HG03457 (cell line): ENCODE measurements at regions not wholly inside any gene's neighbourhood (a gene's known extent, or its start where the extent isn't known, plus 50 kb on each side); places are given as distances from the start of the nearest gene placed in this dataset.
"Not testable (repeated sequence)": the region's sequence is repeated elsewhere in the genome, so short reads cannot be mapped to it uniquely, and the experiment has no call there.

ENCODE experiments used
- ATAC-seq: cut with Tn5 transposase; IDR thresholded peaks from one replicate; pipeline ENCODE4 v1.9.1; 2021; ENCODE audit warnings: moderate number of reproducible peaks; ENCODE audit not compliant: unreplicated experiment

GRCh38 chr12:60185060-60185459 lies 589.2 kb downstream of the SLC16A7 start:
- no peak for ATAC-seq

DNA sequence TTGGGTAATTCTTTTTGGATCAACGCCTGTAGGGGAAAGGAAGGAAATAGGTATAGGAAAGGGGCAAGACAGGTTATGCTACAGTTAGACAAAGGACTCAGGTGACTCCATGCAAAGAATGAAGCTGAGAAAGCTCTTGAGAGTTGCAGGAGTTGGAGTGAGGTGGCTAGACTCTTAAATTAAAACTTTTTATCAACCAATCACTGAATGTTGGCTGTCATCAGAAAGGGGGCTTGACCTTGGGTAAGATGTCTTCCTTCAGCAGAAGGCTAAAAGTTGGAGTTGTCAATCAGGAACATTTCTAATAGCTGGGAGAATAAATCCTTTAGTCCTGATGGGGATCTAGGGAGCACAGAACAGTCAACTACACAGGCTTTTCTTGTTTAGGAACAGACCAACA lies 595.4 kb downstream of the SLC16A7 start:
- ATAC-seq, result no peak

DNA sequence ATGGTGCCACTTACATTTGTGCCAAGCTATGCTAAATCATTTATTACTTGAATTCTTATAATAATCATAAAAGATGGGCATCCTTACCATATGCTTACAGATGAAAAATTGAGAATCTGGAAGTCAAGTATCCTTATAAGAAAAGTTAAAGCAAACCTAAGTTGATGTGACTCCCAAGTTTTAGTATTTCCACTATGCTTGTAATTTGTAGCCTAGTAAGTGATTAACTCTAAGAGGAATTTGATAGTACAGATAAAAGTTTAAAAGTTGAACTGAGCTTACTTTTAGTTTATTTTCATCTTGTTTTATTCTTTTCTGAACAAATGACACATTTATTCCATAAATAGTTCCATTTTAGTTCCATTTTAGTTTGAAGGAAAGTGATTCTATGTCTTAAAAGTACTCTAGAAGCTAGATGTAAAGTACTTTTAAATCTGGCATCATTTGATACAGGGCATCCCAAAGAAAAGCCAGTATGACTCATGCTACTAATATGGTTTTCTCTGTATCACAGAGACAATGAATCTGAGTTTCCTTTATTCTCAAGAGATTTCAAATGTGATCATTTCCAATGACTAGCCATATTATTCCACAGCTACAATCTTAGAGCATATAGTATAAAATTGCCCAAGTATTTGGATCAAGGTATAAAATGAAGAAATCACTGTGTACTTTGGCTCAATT lies 596.0 kb downstream of the SLC16A7 start:
- ATAC-seq, result no peak

DNA sequence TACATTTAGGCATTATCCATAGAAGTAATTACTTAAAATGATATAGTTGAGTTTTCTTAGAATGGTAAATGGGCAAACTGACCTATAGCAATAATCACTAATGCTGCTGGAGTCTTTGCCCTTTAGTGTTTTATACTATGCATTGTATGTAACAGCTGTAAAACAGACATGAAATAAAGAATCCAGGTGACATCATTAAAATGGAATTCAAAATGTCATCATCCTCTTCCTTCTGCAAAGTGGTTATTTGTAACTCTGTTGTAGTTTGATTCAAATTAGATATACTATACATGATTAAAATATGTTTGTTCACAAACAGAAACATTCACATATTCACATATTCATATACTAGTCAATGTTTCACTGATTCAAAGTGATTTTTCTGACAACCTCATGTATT lies 598.8 kb downstream of the SLC16A7 start:
- ATAC-seq, result no peak

DNA sequence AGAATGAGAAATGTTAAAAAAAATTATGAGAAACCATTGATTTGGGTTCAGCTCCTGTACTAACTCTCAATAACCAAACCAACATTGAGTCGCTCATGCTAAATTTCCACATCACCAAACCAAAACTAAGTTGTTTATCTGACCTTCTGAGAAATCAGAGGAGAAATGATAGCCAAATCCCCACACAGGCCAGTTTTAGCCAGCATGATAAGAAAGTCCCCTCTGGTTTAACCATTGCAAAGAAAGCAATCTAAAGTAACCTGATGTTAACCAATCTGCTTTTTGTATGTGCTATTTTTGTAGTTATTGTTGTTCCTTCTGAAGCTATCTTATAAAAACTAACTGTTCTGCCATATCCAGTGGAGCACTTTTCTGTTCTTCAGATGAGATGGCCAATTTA lies 599.7 kb downstream of the SLC16A7 start:
- ATAC-seq, result no peak

GRCh38 chr12:60196366-60196765 lies 600.5 kb downstream of the SLC16A7 start:
- no peak for ATAC-seq

DNA sequence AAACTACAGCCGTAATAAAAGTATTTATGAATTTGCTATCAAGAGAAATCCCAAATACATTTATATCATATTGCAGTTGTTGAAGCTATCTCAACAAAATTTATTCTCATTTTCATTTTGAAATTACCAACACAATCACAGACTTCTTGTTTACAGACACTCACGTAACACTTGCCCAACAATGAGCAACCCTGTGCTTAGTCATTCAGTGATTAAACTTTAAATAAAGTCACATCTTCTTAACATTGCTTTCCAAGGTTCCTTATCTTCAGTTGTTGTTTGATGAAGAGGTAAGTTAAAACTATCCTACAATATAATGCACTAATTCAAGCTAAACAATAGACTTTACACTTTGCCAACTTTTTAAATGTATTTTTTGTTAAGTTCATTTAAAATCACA lies 601.8 kb downstream of the SLC16A7 start:
- ATAC-seq, result no peak

GRCh38 chr12:60201891-60202290 lies 606.1 kb downstream of the SLC16A7 start:
- ATAC-seq, result no peak

- no peak for ATAC-seq
Observed at GRCh38 chr12:60205500-60205899, 609.7 kb downstream of the SLC16A7 start.

GRCh38 chr12:60209521-60209920 lies 613.7 kb downstream of the SLC16A7 start:
- ATAC-seq, result no peak

GRCh38 chr12:60209933-60210332 lies 614.1 kb downstream of the SLC16A7 start:
- ATAC-seq, result no peak

DNA sequence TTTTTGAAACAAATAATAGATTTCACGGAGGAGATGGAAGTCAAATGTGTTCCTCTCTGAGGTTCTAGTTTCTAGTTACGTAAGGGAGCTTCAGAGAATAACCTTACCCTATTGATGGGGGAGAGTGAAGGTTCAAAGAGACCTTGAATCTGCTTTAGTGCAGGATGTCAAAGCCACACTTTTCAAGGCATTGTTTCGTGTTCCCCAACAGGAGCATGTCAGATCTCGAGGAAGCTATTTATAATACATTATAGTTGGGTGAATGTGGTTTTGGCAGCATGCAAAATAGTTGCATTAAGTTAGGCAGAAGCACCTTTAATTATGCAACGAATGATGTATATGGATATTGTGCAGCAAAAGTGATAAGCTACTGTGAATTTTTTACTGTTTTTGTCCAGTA lies 614.9 kb downstream of the SLC16A7 start:
- no peak for ATAC-seq

GRCh38 chr12:60211244-60211643 lies 615.4 kb downstream of the SLC16A7 start:
- no peak for ATAC-seq

DNA sequence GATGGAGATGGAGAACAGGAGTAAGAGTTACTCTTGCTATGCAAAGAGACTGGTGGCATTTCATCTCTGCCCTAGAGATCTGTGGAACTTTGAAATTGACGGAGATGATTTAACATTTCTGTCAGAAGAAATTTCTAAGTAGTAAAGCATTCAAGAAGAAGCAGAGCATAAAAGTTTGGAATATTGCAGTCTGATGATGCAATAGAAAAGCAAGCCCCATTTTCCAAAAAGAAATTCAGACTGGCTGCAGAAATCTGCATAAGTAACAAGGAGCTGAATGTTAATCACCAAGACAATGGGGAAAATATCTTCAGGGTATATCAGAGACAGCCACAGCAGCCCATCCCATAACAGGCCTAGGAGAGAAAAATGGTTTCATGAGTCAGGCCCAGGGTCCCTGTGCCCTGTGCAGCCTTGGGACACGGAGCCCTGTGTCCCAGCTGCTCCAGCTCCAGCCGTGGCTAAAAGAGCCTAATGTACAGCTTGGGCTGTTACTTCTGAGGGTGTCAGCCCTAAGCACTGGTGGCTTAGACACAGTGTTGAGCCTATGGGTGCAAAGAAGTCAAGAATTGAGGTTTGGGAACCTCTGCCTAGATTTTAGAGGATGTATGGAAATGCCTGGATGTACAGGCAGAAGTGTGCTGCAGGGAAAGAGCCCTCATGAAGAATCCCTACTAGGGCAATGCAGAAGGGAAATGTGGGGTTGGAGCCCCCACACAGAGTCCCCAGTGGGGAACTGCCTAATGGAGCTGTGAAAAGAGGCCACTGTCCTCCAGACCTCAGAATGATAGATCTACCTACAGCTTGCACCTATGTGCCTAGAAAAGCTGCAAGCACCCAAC lies 616.6 kb downstream of the SLC16A7 start:
- no peak for ATAC-seq

DNA sequence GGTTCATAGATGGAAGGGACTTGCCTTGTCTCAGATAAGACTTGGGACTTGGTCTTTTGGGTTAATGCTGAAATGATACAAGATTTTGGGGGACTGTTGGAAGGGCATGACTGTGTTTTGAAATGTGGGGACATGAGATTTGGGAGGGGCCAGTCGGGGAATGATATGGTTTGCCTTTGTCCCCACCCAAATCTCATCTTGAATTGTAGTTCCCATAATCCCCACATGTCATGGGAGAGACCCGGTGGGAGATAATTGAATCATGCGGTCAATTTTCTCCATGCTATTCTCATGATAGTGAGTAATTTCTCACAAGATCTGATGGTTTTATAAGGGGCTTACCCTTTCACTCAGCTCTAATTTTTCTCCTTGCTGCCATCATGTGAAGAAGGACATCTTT lies 617.4 kb downstream of the SLC16A7 start:
- ATAC-seq, result not testable (repeated sequence)

DNA sequence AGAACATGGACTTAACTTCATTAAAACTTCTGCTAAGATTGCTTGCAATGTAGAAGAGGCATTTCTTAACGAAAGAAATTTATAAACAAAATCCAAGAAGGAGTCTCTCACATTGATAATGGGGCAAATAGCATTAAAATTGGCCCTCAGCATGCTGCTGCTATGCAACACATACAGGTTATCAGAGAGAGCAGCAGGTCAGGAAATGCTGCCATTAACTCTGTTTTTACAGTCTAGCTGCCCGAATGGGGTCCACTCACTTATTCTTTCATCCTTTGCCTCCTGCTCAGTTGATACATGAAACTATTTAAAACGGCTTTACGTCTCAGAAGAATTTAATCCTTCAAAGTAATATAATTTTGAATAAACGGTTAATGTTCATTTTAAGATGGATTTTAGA lies 620.4 kb downstream of the SLC16A7 start:
- ATAC-seq, result no peak

DNA sequence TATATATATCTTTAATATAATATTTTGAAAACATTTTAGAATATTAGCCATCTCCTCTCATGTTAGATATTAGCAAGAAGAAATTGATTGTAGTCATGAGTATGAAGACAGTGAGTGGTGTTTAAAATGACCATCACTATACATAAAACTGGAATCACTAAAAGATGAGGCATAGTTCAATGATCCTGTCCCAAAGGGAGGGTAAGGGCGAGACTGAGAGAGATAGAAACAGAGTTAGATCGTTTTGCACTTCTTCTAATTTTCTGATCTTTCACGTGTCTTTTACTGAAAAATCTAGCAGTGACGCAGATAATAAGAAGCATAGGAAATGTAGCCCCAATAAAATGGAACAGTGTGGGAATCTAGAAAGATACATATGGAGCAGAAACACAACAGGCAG lies 627.4 kb downstream of the SLC16A7 start:
- ATAC-seq, result no peak

GRCh38 chr12:60225216-60226000 lies 629.6 kb downstream of the SLC16A7 start:
- ATAC-seq, result no peak

DNA sequence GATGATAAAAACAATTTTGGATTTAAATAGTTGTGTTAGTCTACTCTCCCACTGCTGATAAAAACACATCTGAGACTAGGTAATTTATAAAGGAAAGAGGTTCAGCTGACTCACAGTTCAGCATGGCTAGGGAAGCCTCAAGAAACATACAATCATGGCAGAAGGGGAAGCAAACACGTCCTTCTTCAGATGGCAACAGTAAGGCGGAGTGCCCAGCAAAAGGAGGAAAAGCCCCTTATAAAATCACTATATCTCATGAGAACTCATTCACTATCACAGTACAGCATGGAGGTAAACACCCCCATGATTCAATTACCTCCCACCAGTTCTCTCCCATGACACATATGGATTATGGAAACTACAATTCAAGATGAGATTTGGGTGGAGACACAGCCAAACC lies 632.1 kb downstream of the SLC16A7 start:
- ATAC-seq, result no peak

GRCh38 chr12:60230056-60230455 lies 634.2 kb downstream of the SLC16A7 start:
- ATAC-seq, result no peak

GRCh38 chr12:60231303-60231702 lies 635.5 kb downstream of the SLC16A7 start:
- no peak for ATAC-seq
